ENCODE measurements at regions not wholly inside any gene's neighbourhood (a gene's known extent, or its start where the extent isn't known, plus 50 kb on each side); places are given as distances from the start of the nearest gene placed in this dataset.

GRCh38 chr1:220410611-220411010 lies 117.3 kb upstream of the MARK1 start:
- peak overlapping the region in 1 of 2 experiments; percentile 65; a peak in 1 of 4 replicates for H3K4me2 ChIP-seq (ENCODE audit: insufficient read depth in 1 of 2, low read depth in 2 of 2, low read length in 2 of 2)
- H2BK12ac ChIP-seq (ENCODE audit: low read depth, low read length): no peak overlapping the region
- H2AFZ ChIP-seq (ENCODE audit: low read length): no peak overlapping the region
- H3K23me2 ChIP-seq (ENCODE audit: low read depth, low read length): no peaks in the 10 kb centered on the region
- no peak overlapping the region for H4K5ac ChIP-seq (ENCODE audit: insufficient read length, low read depth, low read length)
- no peak overlapping the region for H2BK15ac ChIP-seq (ENCODE audit: low read length)
- no peak for FAIRE-seq
- H4K8ac ChIP-seq (ENCODE audit: extremely low read depth, insufficient read depth, low read length): no peak overlapping the region
- peaks cover 0 to 7% of the 10 kb centered on the region in 2 experiments; a peak in 1 of 4 replicates for H3K9me3 ChIP-seq (ENCODE audit: insufficient read depth in 2 of 2, low read depth in 1 of 2, low read length in 1 of 2)
- no peak overlapping the region for H3K4me3 ChIP-seq (ENCODE audit: extremely low read depth in 1 of 4, insufficient read depth in 2 of 4, low read depth in 3 of 4, low read length in 4 of 4)
- no peaks in the 10 kb centered on the region for H3K36me3 ChIP-seq (ENCODE audit: control insufficient read depth in 2 of 4, insufficient read depth in 4 of 4, low read length in 3 of 4)
- 72% methylated on average over 7 of the region's 7 CpGs; no CpG with 5 or more reads in 1 of the 2 experiments for WGBS, 2 experiments (ENCODE audit: extremely low coverage in 1 of 2, insufficient coverage in 1 of 2, insufficient read length in 1 of 2, insufficient replicate concordance in 2 of 2, low coverage in 1 of 2, low lambda C conversion rate in 2 of 2, missing lambda C conversion rate in 1 of 2)
- no peak overlapping the region for H2BK5ac ChIP-seq (ENCODE audit: low read depth, low read length)
- H3K18ac ChIP-seq (ENCODE audit: extremely low read depth, low read length): no peak overlapping the region
- no peaks in the 10 kb centered on the region for H4K20me1 ChIP-seq (replicated peaks in 1 of 2; ENCODE audit: control insufficient read depth in 1 of 2, insufficient read depth in 2 of 2, low read length in 2 of 2)
- H2AK5ac ChIP-seq (ENCODE audit: low read depth, low read length): no peak overlapping the region
- no peak overlapping the region for H3K23ac ChIP-seq (ENCODE audit: insufficient read length)
- no peak overlapping the region for H3K9ac ChIP-seq (replicated peaks in 1 of 4; ENCODE audit: extremely low read depth in 1 of 4, low read depth in 3 of 4, low read length in 3 of 4)
- H2BK120ac ChIP-seq (replicated peaks; ENCODE audit: low read depth, low read length): no peak overlapping the region
- H3K14ac ChIP-seq (ENCODE audit: insufficient read length): no peak overlapping the region
- no peaks in the 10 kb centered on the region for H3K79me2 ChIP-seq (ENCODE audit: control insufficient read depth in 1 of 2, insufficient read depth in 2 of 2, low read length in 2 of 2)
- ChIA-PET POLR2A (ENCODE audit: partially characterized antibody) (no interaction called here), CTCF (ENCODE audit: partially characterized antibody) (interaction anchor here (1.0 kb wide), 1 partner anchor 320 kb away, joined by 3 read pairs; no protein-coding TSS in a partner anchor)
- no peaks in the 10 kb centered on the region for H3K79me1 ChIP-seq (ENCODE audit: low read depth, low read length)
- DNase-seq (ENCODE audit: low read depth in 1 of 2, low spot score in 2 of 2): no peak
- H3K56ac ChIP-seq (replicated peaks; ENCODE audit: insufficient read length, low read depth, low read length): no peak overlapping the region
- H2BK20ac ChIP-seq (ENCODE audit: low read length): no peak overlapping the region
- no peak overlapping the region for H4K91ac ChIP-seq (replicated peaks; ENCODE audit: insufficient read length, low read length)
- H3K4me1 ChIP-seq (replicated peaks in 1 of 4; ENCODE audit: control insufficient read depth in 3 of 4, insufficient read depth in 4 of 4, low read length in 3 of 4): peaks cover 2 to 14% (median 9%) of the 10 kb centered on the region in 4 experiments; a peak in 6 of 7 replicates
- H3K27ac ChIP-seq (ENCODE audit: low read depth, low read length): no peak overlapping the region
- no peak overlapping the region for H3K4ac ChIP-seq (replicated peaks; ENCODE audit: insufficient read length, low read depth, low read length)
- H3K27me3 ChIP-seq (replicated peaks in 1 of 4; ENCODE audit: control insufficient read depth in 3 of 4, extremely low read depth in 1 of 4, insufficient read depth in 3 of 4, low read length in 3 of 4): no peaks in the 10 kb centered on the region
- TF ChIP-seq ASH2L (IDR thresholded peaks at IDR 0.05; ENCODE audit: low read length) (no peak), GTF2F1 (IDR thresholded peaks at IDR 0.05; ENCODE audit: borderline replicate concordance, low read depth, low read length) (no peak), KDM5A (IDR thresholded peaks at IDR 0.05; ENCODE audit: low read length) (no peak), TAF7 (optimal IDR thresholded peaks at IDR 0.05; ENCODE audit: borderline replicate concordance, low read depth, low read length) (no peak), CBX5 (IDR thresholded peaks at IDR 0.05; ENCODE audit: low read depth, low read length) (no peak), KDM1A (IDR thresholded peaks at IDR 0.05; ENCODE audit: borderline replicate concordance, low read length) (no peak), FOSL1 (IDR thresholded peaks at IDR 0.05; ENCODE audit: insufficient read depth, low read depth, low read length) (no peak), RBBP5 (IDR thresholded peaks at IDR 0.05; ENCODE audit: borderline replicate concordance, low read depth, low read length) (no peak), HDAC2 (IDR thresholded peaks at IDR 0.05; ENCODE audit: borderline replicate concordance in 1 of 2, low read depth in 2 of 2, low read length in 2 of 2) (no peak), SP4 (IDR thresholded peaks at IDR 0.05; ENCODE audit: low read length) (no peak), HDAC6 (IDR thresholded peaks at IDR 0.05; ENCODE audit: low read depth, low read length) (no peak), CREB1 (IDR thresholded peaks at IDR 0.05) (no peak), GABPA (IDR thresholded peaks at IDR 0.05; ENCODE audit: borderline replicate concordance, insufficient read depth, low read length) (no peak), KDM4A (IDR thresholded peaks at IDR 0.05; ENCODE audit: low read depth, low read length, severe bottlenecking) (no peak), YY1 (IDR thresholded peaks at IDR 0.05; ENCODE audit: low read depth, low read length) (no peak)

All from H1 (cell line).